NCI-H146 (cell line): ENCODE measurements at regions not wholly inside any gene's neighbourhood (a gene's known extent, or its start where the extent isn't known, plus 50 kb on each side); places are given as distances from the start of the nearest gene placed in this dataset.
"Not testable (repeated sequence)": the region's sequence is repeated elsewhere in the genome, so short reads cannot be mapped to it uniquely, and the experiment has no call there.

Source experiments
- DNase-seq: peaks from one replicate; lab custom pipeline; 2025; lab: John Stamatoyannopoulos, UW

DNA sequence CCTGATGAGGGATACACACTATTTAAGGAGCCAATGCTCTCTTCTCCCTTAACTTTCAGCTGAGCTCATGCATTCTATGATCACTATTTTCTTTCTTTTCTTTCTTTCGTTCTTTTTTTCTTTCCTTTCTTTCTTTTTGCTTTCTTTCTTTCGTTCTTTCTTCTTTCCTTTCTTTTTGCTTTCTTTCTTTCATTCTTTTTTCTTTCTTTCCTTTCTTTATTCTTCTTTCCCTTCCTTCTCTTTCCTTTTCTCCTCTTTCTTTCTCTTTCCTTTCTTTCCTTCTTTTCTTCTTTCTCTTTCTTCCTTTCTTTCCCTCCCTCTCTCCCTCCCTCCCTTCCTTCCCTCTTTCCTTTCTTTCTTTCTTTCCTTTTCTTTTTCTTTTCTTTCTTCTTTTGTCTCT lies 761.2 kb downstream of the SEMA5A start:
- DNase-seq = no peak

DNA sequence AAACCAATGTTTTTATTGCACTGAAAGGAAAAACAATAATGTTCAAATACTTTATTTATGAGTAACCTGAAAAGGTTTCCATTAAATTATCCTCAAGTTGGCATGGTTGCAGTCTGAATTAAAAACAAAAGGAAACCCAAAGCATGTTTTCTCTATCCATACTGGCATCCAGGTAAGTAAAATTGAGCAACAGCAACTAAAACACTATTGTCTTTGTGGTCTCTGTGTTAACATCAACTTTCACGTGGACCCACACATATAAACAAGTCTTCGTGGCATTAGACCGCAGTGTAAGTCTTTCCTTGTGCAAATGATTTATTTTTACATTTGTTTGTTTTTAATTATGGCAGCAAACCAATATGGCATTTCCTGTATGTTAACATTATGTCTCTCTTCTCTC lies 757.6 kb downstream of the SEMA5A start:
- no peak for DNase-seq

DNA sequence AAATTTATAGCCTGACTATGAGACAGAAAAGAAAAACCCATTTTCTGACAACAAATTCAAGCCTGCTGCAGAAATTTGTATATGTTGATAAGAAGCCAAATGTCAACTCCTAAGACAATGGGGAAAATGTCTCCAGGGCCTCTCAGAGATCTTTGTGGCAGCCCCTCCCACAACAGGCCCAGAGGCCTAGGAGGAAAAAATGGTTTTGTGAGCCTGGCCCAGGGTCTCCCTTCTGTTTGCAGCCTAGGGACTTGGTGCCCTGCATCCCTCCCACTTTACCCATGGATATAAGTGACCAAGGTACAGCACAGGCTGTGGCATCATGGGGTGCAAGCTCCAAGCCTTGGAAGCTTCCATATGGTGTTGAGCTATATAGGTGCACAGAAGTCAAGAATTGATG lies 740.2 kb downstream of the SEMA5A start:
- no peak for DNase-seq

DNA sequence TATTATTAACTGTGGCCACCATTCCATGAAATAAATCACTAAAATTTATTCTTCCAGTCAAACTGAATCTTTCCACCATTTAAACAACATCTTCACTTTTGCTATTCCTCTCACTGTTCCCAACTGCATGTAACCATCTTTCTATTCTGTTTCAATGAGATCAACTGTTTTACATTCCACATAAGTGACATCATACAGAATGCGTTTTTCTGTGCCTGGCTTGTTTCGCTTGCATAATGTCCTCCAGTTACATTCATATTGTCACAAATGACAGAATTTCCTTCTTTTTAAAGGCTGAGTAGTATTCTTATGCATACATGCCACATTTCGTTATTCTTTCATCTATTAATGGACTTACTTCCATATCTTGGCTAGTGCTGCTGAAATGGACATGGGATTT lies 738.2 kb downstream of the SEMA5A start:
- DNase-seq = no peak

DNA sequence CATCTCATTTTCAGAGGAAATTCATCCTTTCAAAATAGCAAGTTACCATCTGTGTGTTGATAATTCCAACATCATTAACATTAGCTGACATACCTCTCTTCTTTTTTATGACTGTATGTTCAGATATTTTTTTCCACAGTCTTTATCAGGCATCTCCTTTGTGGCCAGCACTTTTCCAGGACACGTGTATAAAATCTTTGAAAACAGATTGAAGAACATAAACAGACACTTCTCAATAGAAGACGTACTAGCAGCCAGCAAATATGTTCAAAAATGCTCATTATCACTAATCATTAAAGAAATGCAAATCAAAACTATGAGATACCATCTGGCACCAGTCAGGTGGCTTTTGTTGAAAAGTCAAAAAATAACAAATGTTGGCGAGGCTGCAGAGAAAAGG lies 734.3 kb downstream of the SEMA5A start:
- DNase-seq = no peak

DNA sequence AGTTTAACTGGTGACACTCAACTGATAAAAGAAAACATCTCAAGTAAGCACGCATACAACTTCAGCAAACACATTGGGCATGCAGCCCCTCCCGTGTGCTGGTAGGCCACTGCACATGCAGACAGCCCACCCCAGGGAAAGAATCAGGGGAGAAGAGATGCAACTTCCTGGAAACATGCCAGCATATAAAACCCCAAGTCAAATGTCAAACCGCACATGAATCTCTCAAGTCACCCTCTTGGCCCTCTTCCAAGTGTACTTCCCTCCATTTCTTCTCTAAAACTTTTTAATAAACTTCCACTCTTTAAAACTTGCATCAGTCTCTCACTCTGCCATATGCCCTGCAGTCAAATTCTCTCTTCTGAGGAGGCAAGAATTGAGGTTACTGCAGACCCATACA lies 732.7 kb downstream of the SEMA5A start:
- DNase-seq = no peak

DNA sequence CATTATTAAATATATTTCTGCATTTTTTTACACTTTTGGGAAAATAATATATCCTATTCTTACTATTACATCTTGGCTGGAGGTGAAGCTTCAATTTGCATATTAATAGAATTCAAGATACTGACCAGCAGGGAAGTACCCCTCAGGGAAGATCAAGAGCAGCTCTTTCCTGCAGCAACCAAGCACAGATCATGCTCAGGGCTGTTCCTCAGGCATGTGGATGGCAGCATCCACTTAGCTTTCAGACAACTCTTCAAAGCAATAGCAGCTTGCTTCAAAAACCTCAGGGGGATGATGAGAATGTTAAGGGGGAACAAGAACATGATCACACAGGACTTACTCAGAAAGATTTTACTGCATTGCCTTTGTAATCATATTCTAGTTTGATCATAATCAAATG lies 731.8 kb downstream of the SEMA5A start:
- no peak for DNase-seq

DNA sequence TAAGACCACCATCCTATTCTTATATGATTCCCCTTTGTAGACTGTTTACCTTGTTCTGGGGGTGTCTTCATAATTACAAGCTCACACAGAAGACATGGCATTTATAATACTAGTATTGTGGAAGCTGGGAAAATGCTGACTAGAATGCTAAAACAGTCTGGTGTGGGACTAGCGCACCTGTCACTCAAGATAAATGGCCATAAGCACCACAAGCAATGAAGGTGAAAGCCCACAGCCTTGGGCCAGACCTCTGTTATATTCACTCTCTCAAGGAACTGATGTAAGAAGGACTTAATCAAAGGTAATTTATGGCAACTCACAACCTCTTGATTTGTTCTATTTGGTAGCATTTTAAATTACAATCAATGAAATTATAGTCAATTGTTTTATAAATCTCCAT lies 721.5 kb downstream of the SEMA5A start:
- DNase-seq = no peak

DNA sequence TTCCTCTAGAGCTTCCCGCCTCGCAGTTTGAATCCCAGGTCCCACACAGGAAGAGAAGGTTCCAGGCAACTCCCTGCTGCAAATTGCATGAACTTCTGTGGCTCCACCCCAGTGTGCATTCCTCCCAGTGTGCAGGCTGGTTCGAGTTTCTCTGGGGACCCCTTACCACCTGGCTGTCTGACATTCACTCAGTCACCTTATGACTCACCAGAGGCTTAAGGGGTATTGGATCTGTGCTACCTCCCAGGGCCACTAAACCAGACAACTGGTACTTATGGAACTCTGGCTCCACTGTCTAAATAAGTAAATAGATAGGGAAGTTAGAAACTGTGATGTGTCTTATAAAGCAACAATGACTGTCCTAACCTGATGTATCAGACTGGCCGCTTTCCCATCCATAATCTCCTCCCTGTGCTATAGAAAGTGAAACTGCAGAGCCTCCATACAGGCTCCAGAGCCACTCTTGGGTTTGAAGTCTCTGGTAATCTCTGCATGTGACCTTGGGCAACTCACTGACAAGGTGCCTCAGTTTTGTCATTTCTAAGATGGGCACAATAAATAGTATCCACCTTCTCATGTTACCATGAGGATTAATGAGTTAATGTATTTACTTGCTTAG lies 720.6 kb downstream of the SEMA5A start:
- no peak for DNase-seq

DNA sequence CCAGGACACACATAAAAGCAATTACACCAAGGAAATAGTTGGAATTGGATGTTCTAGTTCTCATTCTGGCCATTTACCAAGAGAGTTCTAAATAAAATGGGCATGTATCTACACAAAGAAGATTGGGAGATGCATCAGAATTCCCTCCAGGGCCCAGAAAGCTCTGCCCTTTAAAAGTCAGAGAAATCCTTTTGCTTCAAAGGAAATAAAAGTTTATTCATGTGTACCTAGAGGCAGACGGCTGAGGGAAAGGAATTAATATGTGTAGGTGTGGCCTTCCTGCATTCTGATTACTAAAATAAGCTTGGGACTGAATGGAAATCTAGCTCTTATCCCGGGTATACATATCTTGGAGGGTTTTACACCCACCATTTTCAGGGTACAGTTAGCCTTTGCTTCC lies 719.4 kb downstream of the SEMA5A start:
- DNase-seq = no peak

DNA sequence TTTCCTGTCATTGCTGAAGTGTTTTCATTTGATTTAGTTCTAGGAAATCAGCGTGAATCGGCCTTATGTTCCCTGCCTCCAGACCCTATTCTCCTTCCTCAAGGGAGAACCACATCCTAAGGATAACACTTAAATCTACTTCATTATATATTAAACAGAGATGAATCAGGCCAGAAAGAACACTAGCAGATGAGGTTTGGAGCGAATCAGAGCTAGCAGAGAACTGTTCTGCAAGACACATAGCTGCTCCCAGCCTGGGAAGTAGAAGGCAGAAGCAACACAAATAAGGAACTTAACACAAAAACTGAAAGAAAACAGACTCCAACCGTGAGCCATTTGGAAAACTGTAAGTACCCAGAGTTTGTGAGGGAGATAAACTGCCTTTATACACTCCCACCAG lies 718.2 kb downstream of the SEMA5A start:
- no peak for DNase-seq

DNA sequence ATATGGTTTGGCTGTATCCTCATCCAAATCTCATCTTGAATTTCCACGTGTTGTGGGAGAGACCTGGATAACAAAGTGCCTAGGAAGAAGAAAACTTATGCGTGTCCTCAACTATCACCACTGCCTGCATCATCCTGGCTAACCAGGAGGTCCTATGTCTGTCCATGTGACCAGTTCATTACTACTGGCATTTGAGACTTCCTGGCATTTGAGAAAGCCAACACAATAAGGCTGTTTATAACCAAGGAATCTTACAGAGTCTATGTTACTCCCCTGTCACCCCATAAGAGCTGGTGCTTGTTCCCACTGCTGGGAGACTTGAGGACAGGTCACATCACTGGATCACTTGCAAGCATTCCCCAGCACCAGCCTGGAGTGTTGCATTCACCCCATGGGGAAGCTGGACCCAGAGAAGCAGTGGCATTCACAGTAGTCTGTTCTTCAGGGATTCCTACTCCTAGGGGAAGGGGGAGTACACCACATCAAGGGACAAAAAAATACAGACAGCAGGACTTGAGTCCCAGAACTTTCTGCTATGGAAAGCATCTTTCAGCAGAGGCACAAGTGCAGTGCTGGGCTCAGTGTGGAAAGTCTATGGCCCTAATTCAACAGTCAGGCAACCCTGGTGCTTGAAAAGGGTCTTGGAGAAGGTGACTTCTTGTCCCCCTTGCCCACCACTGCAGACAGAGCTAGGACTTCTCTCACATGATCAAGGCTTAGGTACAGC lies 717.1 kb downstream of the SEMA5A start:
- DNase-seq = no peak

DNA sequence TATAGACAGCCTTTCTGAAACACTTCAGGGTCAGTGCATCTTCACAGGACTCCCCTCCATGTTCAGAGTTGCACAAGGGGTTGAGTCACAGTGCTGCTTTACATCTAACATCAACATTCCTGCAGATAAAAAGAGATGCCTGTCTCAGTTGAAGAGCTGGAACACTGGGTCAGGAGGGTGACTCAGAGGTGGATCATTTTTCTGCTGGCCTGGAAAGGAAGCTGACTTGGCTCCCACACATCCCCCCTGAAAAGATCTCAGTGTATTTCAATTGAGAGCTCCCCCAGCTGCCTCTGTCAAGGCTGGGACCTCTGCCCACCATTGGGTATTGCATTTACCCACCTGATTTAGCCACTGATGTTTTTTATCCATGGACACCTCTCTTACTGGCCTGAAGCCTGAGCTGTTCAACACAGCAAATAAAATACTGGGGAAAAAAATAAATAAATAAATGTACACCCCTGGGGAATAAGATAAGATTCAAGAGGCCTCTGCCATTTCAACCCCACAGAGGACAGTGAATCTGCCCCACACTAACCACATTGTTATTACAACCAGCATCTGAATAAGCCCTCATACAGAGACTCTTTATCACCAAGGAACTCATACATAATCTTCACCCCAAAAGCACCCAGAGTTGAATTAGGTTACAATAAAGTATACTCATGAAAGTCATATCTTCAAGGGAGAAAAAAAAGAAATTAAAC lies 716.4 kb downstream of the SEMA5A start:
- no peak for DNase-seq

DNA sequence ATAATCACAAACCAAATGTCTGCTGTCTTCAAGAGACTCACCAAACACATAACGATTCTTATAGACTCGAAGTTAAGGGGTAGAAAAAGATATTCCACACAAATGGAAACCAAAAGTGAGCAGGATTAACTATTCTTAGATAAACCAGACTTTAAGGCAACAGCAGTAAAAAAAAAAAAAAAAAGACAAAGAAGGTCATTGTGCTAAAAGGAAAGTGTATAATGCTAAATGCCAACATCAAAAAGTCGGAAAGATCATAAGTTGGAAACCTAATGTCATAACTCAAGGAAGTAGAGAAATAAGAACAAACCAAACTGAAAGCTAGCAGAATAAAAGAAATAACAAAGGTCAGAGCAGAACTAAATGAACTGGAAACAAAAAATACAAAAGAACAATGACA lies 714.6 kb downstream of the SEMA5A start:
- no peak for DNase-seq

DNA sequence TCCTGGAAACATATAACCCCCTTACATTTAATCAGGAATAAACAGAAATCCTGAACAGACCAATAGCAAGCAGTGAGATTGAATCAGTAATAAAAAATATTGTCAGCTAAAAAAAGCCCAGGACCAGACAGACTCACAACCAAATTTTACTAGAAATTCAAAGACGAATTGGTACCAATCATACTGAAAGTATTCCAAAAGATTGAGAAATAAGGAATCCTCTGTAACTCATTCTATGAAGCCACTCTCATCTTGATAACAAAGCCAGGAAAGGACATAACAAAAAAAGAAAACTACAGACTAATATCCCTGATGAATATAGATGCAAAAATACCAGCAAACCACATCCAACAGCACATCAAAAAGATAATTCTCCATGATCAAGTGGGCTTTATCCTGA lies 714.0 kb downstream of the SEMA5A start:
- no peak for DNase-seq

DNA sequence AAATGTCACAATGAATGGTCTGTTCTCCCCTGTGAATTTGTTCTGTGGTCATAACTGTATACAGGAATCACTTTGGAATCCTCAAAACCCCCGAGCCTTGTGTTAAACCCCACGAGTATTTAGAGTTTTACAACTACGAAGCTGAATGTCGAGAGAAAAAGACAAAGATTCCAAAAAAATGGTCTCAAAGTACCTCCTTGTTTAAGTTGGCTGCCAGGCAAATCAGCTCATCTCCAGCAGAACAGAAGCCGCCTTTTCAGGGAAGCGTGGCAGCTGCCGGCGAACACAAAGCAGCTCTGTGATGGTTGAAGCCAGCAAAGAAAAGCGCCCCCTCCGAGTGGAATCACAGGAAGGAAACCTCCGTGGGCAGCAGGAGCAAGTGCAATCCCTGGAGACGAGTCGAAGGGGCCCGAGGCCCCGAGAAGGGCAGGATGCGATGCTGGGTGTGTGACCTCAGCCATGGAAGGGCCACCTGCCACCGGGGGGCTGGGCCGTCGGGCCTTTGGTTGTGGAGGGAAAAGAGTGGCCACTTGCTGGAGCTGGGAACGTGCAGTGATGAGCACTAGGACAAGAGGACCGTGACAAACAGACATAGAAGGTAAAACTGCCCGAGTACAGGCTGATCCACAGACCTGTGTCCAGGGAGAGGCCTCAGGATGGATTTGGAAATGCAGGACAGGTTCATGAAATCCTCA lies 706.4 kb downstream of the SEMA5A start:
- no peak for DNase-seq

DNA sequence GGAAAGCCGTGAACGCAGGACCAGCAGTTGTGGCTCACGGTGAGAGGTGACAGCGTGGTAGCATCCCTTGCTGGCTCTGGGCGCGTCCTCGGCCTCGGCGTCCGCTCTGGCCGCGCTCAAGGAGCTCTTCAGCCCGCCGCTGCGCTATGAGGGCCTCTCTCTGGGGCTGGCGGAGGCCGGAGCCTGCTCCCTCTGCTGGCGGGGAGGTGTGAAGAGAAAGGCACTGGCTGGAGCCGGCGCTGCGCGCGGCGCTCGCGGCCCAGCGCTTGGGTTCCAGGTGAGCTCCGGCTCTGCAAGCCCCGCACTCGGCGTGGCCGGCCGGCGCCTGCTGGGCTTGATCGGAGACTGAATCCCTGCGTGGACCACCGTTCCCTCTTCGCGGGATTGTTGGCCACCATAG lies 705.6 kb downstream of the SEMA5A start:
- no peak for DNase-seq

DNA sequence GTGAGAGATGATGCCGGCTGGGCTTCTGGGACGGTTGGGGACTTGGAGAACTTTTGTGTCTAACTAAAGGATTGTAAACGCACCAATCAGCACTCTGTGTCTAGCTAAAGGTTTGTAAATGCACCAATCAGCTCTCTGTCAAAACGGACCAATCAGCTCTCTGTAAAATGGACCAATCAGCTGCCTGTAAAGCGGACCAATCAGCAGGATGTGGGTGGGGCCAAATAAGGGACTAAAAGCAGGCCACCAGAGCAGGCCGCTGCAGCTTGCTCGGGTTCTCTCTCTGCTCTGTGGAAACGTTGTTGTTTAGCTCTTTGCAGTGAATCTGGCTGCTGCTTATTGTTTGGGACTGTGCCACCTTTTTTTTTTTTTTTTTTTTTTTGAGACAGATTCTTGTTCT lies 705.1 kb downstream of the SEMA5A start:
- DNase-seq = not testable (repeated sequence)

DNA sequence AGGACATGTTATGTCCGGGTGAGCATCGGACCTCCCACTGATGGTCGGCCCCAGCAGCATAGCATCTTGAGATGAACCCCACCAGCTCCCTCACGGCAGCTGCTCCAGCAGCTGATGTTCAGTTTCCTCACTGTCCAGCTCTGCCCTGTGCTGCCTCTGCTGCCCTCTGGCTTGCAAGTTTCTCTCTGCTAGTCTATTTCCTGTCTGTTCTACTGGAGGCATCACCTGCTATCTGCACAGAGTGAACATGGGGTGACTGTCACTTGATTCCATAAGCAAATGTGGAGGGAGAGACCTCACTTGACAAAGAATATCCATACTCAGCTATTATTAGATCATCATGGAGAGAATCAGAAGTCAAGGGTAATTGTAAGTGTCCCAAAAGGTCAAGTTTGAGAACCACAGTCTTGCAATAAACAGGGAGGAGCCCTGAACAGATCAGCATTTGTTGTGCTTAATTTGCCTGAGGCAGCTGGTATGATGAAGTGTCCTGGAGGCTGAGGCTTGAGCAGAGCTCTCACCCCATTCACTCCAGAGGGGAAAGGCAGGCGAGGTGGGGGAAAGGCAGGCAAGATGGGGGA lies 702.8 kb downstream of the SEMA5A start:
- DNase-seq = no peak

DNA sequence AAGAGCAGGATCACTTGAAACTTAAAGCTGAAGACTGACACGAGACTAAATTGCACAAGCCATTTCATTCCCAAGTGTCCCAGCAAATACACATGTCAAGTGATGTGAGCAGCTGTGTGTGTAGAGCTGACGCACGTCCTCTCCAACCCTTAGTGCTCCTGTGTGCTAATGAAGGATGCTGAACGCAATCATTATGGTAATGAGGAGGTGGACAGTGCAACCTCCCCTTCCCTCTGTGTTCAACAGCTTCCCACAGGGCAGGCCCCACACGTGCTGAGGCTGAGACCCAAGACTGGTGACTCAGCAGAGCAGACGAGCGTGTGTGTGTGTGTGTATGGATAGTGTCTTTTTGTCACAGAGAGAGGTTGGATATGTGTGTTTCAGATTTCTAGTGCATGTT lies 702.1 kb downstream of the SEMA5A start:
- no peak for DNase-seq

DNA sequence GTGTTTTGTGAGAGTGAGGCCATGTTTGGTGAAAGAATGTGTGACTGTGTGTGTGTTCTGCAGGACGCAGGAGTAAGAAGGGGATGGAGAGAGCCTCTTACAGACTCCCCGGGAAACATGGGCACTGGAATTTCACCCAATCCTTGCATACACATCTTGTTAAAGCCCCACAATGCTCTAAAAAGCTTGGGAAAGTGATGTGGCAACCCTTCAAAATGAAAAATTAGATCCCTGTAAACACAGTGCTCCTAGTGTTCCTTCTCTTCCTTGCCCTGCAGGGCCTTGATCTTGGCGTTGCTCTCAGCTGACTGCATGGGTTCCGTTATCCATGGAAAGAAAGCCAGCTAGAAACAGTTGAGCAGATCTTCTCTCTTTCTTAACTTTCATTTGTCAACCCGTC lies 701.7 kb downstream of the SEMA5A start:
- DNase-seq = no peak

DNA sequence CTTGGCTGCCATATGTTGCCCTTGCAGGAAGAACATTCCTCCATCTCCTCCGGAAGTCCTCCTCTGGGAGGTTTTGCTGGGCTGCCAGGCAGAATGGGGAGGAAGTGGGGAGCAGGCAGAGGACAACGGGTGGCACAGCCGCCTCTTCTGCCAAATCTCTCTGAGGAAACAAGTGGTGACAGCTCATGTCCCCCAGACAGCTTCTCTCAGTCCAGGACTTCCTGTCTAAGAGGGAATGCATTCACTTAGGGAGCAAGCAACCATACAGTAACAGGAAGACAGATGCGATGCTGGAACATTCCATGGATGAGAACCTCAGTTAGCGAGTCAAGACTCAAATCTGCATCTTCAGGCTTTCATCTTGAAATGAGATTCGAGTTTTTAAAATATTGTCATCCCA lies 701.0 kb downstream of the SEMA5A start:
- DNase-seq = no peak

DNA sequence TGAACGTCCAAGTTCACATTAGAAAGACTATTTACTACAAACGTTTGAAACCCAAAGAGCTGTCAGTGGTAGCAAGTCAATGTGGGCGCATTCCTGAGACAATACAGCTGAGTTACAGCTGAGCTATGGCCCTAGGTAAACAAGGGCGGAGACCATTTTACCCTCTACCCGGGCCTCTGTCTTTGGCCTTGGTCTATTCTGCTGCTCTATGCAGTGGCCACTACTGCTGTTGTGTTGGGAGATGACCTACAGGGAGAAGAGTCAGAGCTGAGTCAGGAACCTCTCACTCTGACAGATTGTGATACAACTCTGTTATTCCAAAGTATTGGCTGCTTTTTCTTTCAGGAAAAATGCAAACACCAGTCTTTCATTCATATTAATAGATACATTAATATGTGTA lies 700.6 kb downstream of the SEMA5A start:
- DNase-seq = no peak
